ENCODE measurements at regions not wholly inside any gene's neighbourhood (a gene's known extent, or its start where the extent isn't known, plus 50 kb on each side); places are given as distances from the start of the nearest gene placed in this dataset.

DNA sequence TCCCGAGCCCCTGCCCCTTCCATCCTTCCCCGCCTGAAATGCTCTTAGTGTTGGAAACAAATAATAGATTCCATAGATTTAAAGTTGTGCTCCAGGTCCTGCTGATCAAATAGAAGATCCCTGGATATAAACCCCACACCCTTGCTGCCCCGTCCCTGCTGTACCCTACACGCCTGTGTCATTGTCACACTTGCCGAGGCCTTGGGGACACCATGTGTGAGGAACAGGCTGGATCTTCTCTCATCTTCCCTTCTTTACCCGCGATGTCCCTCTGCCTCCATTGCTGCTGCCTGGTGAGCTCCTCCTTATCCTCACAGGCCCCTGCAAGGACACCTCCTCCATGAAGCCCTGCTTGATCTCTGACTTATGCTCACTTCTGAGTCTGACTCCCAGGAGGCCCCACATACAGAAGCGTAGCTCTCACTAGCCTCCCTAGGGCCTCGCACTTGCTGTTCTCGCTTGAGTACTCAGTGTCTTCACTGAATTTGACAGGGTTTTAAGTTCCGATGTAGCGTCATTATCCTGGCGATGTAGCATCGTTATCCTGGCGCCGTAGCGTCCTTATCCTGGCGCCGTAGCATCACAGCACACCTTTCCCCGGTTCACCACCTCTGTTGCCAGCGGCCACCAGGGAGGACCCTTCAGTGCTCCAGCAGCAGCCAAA lies 221.9 kb downstream of the NDUFA10 start:
- TF ChIP-seq, protein P1, sequence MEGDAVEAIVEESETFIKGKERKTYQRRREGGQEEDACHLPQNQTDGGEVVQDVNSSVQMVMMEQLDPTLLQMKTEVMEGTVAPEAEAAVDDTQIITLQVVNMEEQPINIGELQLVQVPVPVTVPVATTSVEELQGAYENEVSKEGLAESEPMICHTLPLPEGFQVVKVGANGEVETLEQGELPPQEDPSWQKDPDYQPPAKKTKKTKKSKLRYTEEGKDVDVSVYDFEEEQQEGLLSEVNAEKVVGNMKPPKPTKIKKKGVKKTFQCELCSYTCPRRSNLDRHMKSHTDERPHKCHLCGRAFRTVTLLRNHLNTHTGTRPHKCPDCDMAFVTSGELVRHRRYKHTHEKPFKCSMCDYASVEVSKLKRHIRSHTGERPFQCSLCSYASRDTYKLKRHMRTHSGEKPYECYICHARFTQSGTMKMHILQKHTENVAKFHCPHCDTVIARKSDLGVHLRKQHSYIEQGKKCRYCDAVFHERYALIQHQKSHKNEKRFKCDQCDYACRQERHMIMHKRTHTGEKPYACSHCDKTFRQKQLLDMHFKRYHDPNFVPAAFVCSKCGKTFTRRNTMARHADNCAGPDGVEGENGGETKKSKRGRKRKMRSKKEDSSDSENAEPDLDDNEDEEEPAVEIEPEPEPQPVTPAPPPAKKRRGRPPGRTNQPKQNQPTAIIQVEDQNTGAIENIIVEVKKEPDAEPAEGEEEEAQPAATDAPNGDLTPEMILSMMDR (IDR thresholded peaks at IDR 0.05): no peak
- no peak for TF ChIP-seq POLR2A (IDR thresholded peaks at IDR 0.05)
- no peak for TF ChIP-seq EP300 (IDR thresholded peaks at IDR 0.05; ENCODE audit: low read depth)
